Heart left ventricle (tissue), 16 donors: ENCODE measurements at regions not wholly inside any gene's neighbourhood (a gene's known extent, or its start where the extent isn't known, plus 50 kb on each side); places are given as distances from the start of the nearest gene placed in this dataset.

Source experiments
- ATAC-seq, 4 donors: fragments of 200-7000 bp; cut with Tn5 transposase; one replicate each; pipeline ENCODE4 v1.9.1; 2020 to 2022; ENCODE audit warnings: moderate library complexity in 4 of 4, mild to moderate bottlenecking in 3 of 4, moderate number of reproducible peaks in 1 of 4
- DNase-seq, 5 donors: peaks; one replicate each; pipeline ENCODE4 v3.0.0-alpha.2; 2020
- H3K27ac ChIP-seq, 12 donors: fragments of 200-600 bp; sonication (generic) in 4 of 12; one replicate each; pipeline versions ENCODE4 v1.5.0 to v1.8.0; 2016 to 2022; ENCODE audit warnings: mild to moderate bottlenecking in 2 of 12
- H3K27me3 ChIP-seq, 9 donors: fragments of 200-600 bp; sonication (generic) in 2 of 9; one replicate each; pipeline versions ENCODE4 v1.5.1 to v1.8.0; 2016 to 2022; ENCODE audit warnings: mild to moderate bottlenecking in 3 of 9
- H3K36me3 ChIP-seq, 9 donors: fragments of 200-600 bp; sonication (generic) in 2 of 9; one replicate each; pipeline versions ENCODE4 v1.5.0 to v1.8.0; 2018 to 2022; ENCODE audit warnings: mild to moderate bottlenecking in 2 of 9
- H3K4me1 ChIP-seq, 12 donors: fragments of 200-600 bp; sonication (generic) in 4 of 12; one replicate each; pipeline versions ENCODE4 v1.5.0 to v1.8.0; 2016 to 2022; ENCODE audit warnings: mild to moderate bottlenecking in 3 of 12
- H3K4me3 ChIP-seq, 12 donors: fragments of 200-600 bp; sonication (generic) in 4 of 12; one replicate each; pipeline versions ENCODE4 v1.5.0 to v1.8.0; 2017 to 2022; ENCODE audit warnings: mild to moderate bottlenecking in 9 of 12, moderate library complexity in 4 of 12
- H3K9me3 ChIP-seq, 12 donors: fragments of 200-600 bp; sonication (generic) in 4 of 12; one replicate each; pipeline versions ENCODE4 v1.5.0 to v1.8.0; 2016 to 2022; ENCODE audit warnings: mild to moderate bottlenecking in 1 of 12
- CTCF ChIP-seq, 12 donors: fragments of 200-600 bp; sonication (generic) in 4 of 12; IDR thresholded peaks; one replicate each; pipeline versions ENCODE4 v1.5.0 to v1.8.0; 2018 to 2022; ENCODE audit warnings: antibody characterized with exemption in 12 of 12, mild to moderate bottlenecking in 5 of 12
- POLR2A ChIP-seq, 2 donors: fragments of 450-650 bp; IDR thresholded peaks; one replicate each; pipeline ENCODE4 v1.6.1; 2017; ENCODE audit warnings: antibody characterized with exemption in 2 of 2, mild to moderate bottlenecking in 2 of 2, moderate library complexity in 2 of 2
- WGBS, 4 donors: extraction: QIAGEN DNeasy Blood & Tissue Kit in 2 of 4; methylation state at CpG; one replicate each; pipeline versions ENCODE4 v1.1.5 to v1.1.7; 2013 to 2018; 5-methylcytosine and 5-hydroxymethylcytosine counted together
- intact Hi-C, 10 donors: fragments of 100-400 bp; cut with DNase I; formaldehyde crosslinking; loops; one replicate each; pipeline versions ENCODE4 v1.11.1 to v1.14.2; 2022
- donor health status: ischemic (EF 13 %, LVEDD 7.1; RV severe dilation, severe dysfunction).
- donor health status: healthy with polysubstance abuse.
- donor health status: DM: no; HTN: yes; CAD: no.
- donor health status: DM: no; HTN: no; CAD: no.
- donor health status: ischemic (EF 25% LVEDD 6.9; RV normal size, moderate dysfunction).
- donor health status: ischemic (EF 25% LVEDD 5.7; RV mildly dilated, moderate dysfunction).
- donor health status: healthy.
- donor health status: DM: yes; HTN: yes; CAD: no.
- donor health status: ischemic (EF 35%, LVEDD 5.7; RV mildly dilated, moderate dysfunction).
- donor health status: nonischemic (EF 11% LVEDD 7.7; RV severe dilation, severe dysfunction).
- donor health status: DM: yes; HTN: yes; CAD: no.
- donor health status: PGD.
- donor health status: ischemic (EF 29% LVEDD 5.4; RV normal size, mild dysfunction).
- donor health status: nonischemic (EF 23%, LVEDD 6.1; RV moderate dilation, normal function).

GRCh38 chr1:106435269-106435668 is 621.2 kb upstream of the PRMT6 start:
- intact Hi-C loops, result no loop called here
- ATAC-seq (no peak), DNase-seq (no peak)
- H3K4me1 ChIP-seq, result no peaks in the 10 kb centered on the region
- no peaks in the 10 kb centered on the region for H3K27me3 ChIP-seq
- TF ChIP-seq CTCF (IDR thresholded peaks at IDR 0.05), result no peak
- TF ChIP-seq POLR2A (IDR thresholded peaks at IDR 0.05), result no peak
- no peaks in the 10 kb centered on the region for H3K36me3 ChIP-seq
- WGBS, 4 donors, result 74 to 86% (median 81%) methylated on average over 1 of the region's 1 CpG
- no peak overlapping the region for H3K27ac ChIP-seq
- H3K4me3 ChIP-seq, result no peak overlapping the region
- H3K9me3 ChIP-seq, result no peaks in the 10 kb centered on the region

- Histone ChIP-seq H3K9me3 (no peaks in the 10 kb centered on the region), H3K4me3 (no peak overlapping the region), H3K36me3 (no peaks in the 10 kb centered on the region), H3K4me1 (no peaks in the 10 kb centered on the region), H3K27me3 (no peaks in the 10 kb centered on the region), H3K27ac (no peak overlapping the region)
- intact Hi-C loops, result no loop called here
- TF ChIP-seq POLR2A (IDR thresholded peaks at IDR 0.05) (no peak), CTCF (IDR thresholded peaks at IDR 0.05) (no peak)
- DNase-seq (no peak), ATAC-seq (no peak)
- WGBS, 4 donors, result 75 to 76% (median 76%) methylated on average over 4 of the region's 4 CpGs
These were observed 617.0 kb upstream of the PRMT6 start for GRCh38 chr1:106439475-106439874.

- ATAC-seq (no peak), DNase-seq (no peak)
- TF ChIP-seq CTCF (IDR thresholded peaks at IDR 0.05) (no peak), POLR2A (IDR thresholded peaks at IDR 0.05) (no peak)
- Histone ChIP-seq H3K4me3 (no peak overlapping the region), H3K27ac (no peak overlapping the region), H3K36me3 (no peaks in the 10 kb centered on the region), H3K9me3 (no peaks in the 10 kb centered on the region), H3K27me3 (no peaks in the 10 kb centered on the region), H3K4me1 (no peaks in the 10 kb centered on the region)
- intact Hi-C loops, result no loop called here
These were observed 609.0 kb upstream of the PRMT6 start for GRCh38 chr1:106447466-106447865.

- Histone ChIP-seq H3K27me3 (no peaks in the 10 kb centered on the region), H3K9me3 (no peaks in the 10 kb centered on the region), H3K4me3 (no peak overlapping the region), H3K27ac (no peak overlapping the region), H3K4me1 (no peaks in the 10 kb centered on the region), H3K36me3 (no peaks in the 10 kb centered on the region)
- WGBS, 4 donors, result 61 to 67% (median 62%) methylated on average over 3 of the region's 3 CpGs
- DNase-seq, result no peak
- no peak for TF ChIP-seq CTCF (IDR thresholded peaks at IDR 0.05)
- no peak for TF ChIP-seq POLR2A (IDR thresholded peaks at IDR 0.05)
- intact Hi-C loops, result no loop called here
- ATAC-seq, result no peak
These were observed 599.6 kb upstream of the PRMT6 start for GRCh38 chr1:106456832-106457231.
